Glutamatergic neuron (in vitro differentiated cells): ENCODE measurements at regions not wholly inside any gene's neighbourhood (a gene's known extent, or its start where the extent isn't known, plus 50 kb on each side); places are given as distances from the start of the nearest gene placed in this dataset.

Experiments
- DNase-seq: peaks from one replicate; pipeline ENCODE4 v3.0.0; 2022
- H3K27ac Mint-ChIP-seq: one replicate; pipeline ENCODE4 v1.8.0; 2020; ENCODE audit warnings: mild to moderate bottlenecking, mixed read lengths, inconsistent platforms; ENCODE audit not compliant: unreplicated experiment
- H3K27me3 Mint-ChIP-seq: one replicate; pipeline ENCODE4 v1.8.0; 2020; ENCODE audit warnings: mild to moderate bottlenecking, moderate library complexity, mixed read lengths, inconsistent platforms; ENCODE audit not compliant: unreplicated experiment
- H3K36me3 Mint-ChIP-seq: one replicate; pipeline ENCODE4 v1.8.0; 2020; ENCODE audit warnings: mild to moderate bottlenecking, mixed read lengths, inconsistent platforms; ENCODE audit not compliant: unreplicated experiment
- H3K4me1 Mint-ChIP-seq: one replicate; pipeline ENCODE4 v1.8.0; 2020; ENCODE audit warnings: mild to moderate bottlenecking, low read depth, mixed read lengths, inconsistent platforms; ENCODE audit not compliant: unreplicated experiment
- H3K4me3 Mint-ChIP-seq: one replicate; pipeline ENCODE4 v1.8.0; 2020; ENCODE audit warnings: mild to moderate bottlenecking, mixed read lengths, inconsistent platforms; ENCODE audit not compliant: unreplicated experiment
- H3K9me3 Mint-ChIP-seq: one replicate; pipeline ENCODE4 v1.8.0; 2020; ENCODE audit warnings: mild to moderate bottlenecking, moderate library complexity, mixed read lengths, inconsistent platforms; ENCODE audit not compliant: unreplicated experiment
- TF ChIP-seq, protein P1 (sequence below): fragments of 200-600 bp; sonication (generic); IDR thresholded peaks from one replicate; pipeline ENCODE4 v1.5.0; 2021; ENCODE audit not compliant: partially characterized antibody, unreplicated experiment

DNA sequence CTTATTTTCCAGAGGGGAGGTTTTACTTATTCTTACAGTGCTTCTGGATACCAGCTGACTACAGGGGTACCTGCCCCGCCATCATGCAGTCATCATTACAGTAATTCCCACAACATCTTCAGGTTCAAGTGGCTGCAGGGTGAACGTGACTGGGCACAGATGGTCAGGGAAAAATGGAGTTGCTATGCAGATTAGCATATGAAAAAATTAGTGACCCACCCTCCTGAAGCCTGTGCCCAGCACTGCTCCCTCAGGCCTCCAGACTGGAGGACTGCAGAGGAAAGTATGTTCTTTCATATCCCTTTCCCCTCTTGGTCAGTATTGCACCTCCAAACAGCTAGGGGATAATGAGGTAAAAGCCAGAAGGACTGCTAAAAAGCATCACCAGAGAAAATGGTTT is 937.9 kb downstream of the TUSC7 start:
- H3K36me3 Mint-ChIP-seq = no peaks in the 10 kb centered on the region
- peaks cover 2% of the 10 kb centered on the region for H3K27me3 Mint-ChIP-seq
- H3K27ac Mint-ChIP-seq = no peak overlapping the region
- DNase-seq = no peak
- H3K4me1 Mint-ChIP-seq = no peaks in the 10 kb centered on the region
- TF ChIP-seq, protein P1, sequence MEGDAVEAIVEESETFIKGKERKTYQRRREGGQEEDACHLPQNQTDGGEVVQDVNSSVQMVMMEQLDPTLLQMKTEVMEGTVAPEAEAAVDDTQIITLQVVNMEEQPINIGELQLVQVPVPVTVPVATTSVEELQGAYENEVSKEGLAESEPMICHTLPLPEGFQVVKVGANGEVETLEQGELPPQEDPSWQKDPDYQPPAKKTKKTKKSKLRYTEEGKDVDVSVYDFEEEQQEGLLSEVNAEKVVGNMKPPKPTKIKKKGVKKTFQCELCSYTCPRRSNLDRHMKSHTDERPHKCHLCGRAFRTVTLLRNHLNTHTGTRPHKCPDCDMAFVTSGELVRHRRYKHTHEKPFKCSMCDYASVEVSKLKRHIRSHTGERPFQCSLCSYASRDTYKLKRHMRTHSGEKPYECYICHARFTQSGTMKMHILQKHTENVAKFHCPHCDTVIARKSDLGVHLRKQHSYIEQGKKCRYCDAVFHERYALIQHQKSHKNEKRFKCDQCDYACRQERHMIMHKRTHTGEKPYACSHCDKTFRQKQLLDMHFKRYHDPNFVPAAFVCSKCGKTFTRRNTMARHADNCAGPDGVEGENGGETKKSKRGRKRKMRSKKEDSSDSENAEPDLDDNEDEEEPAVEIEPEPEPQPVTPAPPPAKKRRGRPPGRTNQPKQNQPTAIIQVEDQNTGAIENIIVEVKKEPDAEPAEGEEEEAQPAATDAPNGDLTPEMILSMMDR = no peak
- H3K9me3 Mint-ChIP-seq = peaks cover 2% of the 10 kb centered on the region
- no peak overlapping the region for H3K4me3 Mint-ChIP-seq

DNA sequence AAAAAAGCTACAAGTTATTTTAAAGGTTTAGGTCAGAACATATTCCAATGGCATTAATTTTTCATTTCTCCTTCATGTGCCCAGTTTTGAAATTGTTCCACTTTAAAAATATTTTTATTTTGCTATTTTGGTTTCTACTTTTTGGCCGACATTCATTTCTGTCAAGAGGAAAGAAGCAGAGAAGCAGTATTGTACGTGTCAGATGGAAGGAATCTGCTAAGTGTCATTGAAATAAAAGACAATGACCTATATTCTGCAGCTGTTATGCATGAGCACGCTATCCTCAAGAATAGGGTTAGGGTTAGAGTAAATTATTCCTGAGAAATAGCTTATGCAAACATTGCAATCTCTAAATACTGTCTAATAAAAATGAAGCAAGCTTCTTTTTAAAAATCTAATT is 941.7 kb downstream of the TUSC7 start:
- peaks cover 6% of the 10 kb centered on the region for H3K4me1 Mint-ChIP-seq
- H3K9me3 Mint-ChIP-seq = no peaks in the 10 kb centered on the region
- H3K27ac Mint-ChIP-seq = no peak overlapping the region
- no peak for DNase-seq
- H3K36me3 Mint-ChIP-seq = no peaks in the 10 kb centered on the region
- TF ChIP-seq, protein P1 = no peak
- H3K27me3 Mint-ChIP-seq = no peaks in the 10 kb centered on the region
- H3K4me3 Mint-ChIP-seq = no peak overlapping the region

DNA sequence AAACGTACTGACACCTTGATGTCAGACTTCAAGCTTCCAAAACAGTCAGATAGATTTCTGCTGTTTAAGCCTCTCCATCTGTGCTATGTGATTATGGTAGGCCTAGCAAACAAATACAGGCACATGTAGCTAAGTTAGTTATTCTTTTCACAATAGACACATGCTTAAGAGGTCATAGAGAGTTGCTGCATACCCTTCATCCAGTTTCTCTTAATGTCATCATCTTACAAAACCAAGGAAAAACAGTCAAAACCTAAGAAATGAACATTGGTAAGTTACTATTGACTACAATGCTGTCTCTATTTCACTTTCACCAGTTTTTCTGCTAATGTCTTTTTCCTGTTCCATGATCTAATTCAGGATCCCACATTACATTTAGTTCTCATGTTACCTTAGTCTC is 946.8 kb downstream of the TUSC7 start:
- H3K4me3 Mint-ChIP-seq = no peak overlapping the region
- peaks cover 6% of the 10 kb centered on the region for H3K4me1 Mint-ChIP-seq
- no peak for DNase-seq
- peaks cover 2% of the 10 kb centered on the region for H3K9me3 Mint-ChIP-seq
- H3K27me3 Mint-ChIP-seq = no peaks in the 10 kb centered on the region
- TF ChIP-seq, protein P1 = no peak
- no peaks in the 10 kb centered on the region for H3K36me3 Mint-ChIP-seq
- no peak overlapping the region for H3K27ac Mint-ChIP-seq

DNA sequence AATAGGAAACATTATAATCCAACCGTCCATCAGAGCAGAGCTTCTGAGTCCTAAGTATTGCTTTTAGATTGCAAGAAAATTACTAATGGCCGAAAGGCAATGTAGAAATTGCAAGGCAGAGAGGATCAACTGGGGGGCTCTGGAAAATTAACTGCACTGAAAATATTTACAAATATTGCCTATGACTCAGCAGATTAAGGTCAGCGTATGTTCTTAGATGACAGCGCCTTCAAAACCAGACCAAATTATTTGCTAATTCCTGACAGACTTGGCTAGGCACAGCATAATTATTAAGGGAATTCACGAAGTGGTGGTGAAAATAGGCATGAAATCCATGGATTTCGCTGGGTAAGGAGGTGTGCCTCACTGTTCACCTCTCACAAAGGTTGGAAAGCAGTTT is 947.7 kb downstream of the TUSC7 start:
- Mint-ChIP-seq H3K4me3 (no peak overlapping the region), H3K4me1 (peaks cover 6% of the 10 kb centered on the region), H3K9me3 (peaks cover 2% of the 10 kb centered on the region)

DNA sequence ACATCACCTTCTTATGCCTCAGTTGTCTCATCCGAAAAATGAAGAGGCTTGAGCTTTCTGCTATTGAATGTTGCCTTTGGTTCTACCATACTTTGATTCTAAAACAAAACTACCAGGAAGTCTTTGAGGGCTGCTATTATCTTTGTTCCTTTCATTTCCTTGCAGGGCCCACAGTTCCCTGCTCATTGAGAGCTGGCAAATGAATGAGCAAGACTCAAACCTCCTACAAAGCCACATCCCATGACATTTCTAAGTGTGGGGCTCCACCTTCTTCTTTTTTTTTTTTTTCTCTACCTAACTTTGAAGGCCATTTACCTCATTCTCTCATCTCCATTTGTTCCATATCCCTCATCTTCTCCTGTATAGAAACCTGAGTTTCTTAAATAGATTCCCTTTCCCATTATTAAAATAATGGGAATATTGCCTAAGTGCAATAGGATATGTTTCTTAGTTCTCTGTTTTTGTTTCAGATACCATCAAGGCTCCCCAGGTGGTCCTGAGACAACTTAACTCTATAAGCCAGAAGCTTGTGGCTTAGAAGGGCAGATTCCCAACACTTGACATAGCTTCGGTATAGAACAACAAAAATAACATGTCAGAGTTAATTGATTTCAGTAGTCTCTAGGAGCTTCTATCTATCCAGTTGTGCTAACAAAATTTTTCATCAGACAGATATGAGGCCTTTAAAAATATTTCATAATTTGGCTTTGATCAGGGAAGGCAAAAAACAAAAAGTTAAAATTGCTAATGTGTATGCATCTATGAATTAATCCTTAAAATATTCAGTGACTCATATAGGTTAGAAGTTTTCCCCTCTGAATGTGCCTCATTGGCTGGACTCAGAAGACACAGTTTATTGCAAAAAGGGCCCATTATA is 951.6 kb downstream of the TUSC7 start:
- no peaks in the 10 kb centered on the region for H3K27me3 Mint-ChIP-seq
- no peak overlapping the region for H3K4me3 Mint-ChIP-seq
- H3K36me3 Mint-ChIP-seq = no peaks in the 10 kb centered on the region
- H3K27ac Mint-ChIP-seq = no peak overlapping the region
- DNase-seq = no peak
- no peaks in the 10 kb centered on the region for H3K4me1 Mint-ChIP-seq
- H3K9me3 Mint-ChIP-seq = peaks cover 2% of the 10 kb centered on the region
- TF ChIP-seq, protein P1 = no peak

More for the DNA sequence above, 947.7 kb downstream of the TUSC7 start:
- Mint-ChIP-seq H3K27ac (no peak overlapping the region), H3K36me3 (no peaks in the 10 kb centered on the region), H3K27me3 (no peaks in the 10 kb centered on the region)
- TF ChIP-seq, protein P1 = no peak
- no peak for DNase-seq
